C4-2B (cell line): ENCODE measurements at regions not wholly inside any gene's neighbourhood (a gene's known extent, or its start where the extent isn't known, plus 50 kb on each side); places are given as distances from the start of the nearest gene placed in this dataset.

Experiments
- CTCF ChIP-seq: fragments of 450-650 bp; conservative IDR thresholded peaks from 2 replicates; pipeline ENCODE4 v1.5.1; 2017; ENCODE audit warnings: mild to moderate bottlenecking
- ZFX ChIP-seq: fragments of 450-650 bp; IDR thresholded peaks from 2 replicates; pipeline ENCODE4 v1.6.1; 2017

GRCh38 chr2:106653465-106653864 lies 166.3 kb downstream of the CD8B2 start:
- TF ChIP-seq CTCF (no peak), ZFX (no peak)
